ENCODE measurements at regions not wholly inside any gene's neighbourhood (a gene's known extent, or its start where the extent isn't known, plus 50 kb on each side); places are given as distances from the start of the nearest gene placed in this dataset.
"Not testable (repeated sequence)": the region's sequence is repeated elsewhere in the genome, so short reads cannot be mapped to it uniquely, and the experiment has no call there.

DNA sequence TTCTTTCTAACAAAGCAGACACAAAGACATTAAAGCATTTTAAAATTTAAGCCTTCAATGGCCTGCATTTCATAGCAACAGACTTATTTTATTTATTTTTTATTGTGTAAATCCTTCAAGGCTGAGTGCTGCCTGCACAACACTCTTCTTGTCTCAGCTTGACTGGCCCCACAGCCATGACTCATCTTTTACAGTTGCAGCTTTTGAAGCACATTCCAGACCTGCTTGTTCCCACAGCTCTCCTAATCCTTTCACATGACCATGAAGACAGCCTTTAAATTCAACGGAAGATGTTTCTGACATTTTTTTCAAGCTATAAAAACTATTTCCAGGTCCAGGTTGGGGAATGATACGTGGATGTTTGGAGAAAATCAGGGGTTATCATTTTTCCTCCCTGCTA, 276.9 kb upstream of the TACR3 start:
- TF ChIP-seq, protein P1, sequence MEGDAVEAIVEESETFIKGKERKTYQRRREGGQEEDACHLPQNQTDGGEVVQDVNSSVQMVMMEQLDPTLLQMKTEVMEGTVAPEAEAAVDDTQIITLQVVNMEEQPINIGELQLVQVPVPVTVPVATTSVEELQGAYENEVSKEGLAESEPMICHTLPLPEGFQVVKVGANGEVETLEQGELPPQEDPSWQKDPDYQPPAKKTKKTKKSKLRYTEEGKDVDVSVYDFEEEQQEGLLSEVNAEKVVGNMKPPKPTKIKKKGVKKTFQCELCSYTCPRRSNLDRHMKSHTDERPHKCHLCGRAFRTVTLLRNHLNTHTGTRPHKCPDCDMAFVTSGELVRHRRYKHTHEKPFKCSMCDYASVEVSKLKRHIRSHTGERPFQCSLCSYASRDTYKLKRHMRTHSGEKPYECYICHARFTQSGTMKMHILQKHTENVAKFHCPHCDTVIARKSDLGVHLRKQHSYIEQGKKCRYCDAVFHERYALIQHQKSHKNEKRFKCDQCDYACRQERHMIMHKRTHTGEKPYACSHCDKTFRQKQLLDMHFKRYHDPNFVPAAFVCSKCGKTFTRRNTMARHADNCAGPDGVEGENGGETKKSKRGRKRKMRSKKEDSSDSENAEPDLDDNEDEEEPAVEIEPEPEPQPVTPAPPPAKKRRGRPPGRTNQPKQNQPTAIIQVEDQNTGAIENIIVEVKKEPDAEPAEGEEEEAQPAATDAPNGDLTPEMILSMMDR (IDR thresholded peaks at IDR 0.05; ENCODE audit: insufficient read depth, low read depth, low read length, missing control alignments) = no peak
- H3K4me3 ChIP-seq (ENCODE audit: low read depth, low read length) = no peak overlapping the region
- DNase-seq (ENCODE audit: low read depth) = peak; percentile 32

GRCh38 chr4:103996064-103996463, 276.3 kb upstream of the TACR3 start:
- DNase-seq (ENCODE audit: low read depth) = no peak

GRCh38 chr4:103994059-103994458, 274.3 kb upstream of the TACR3 start:
- DNase-seq (ENCODE audit: low read depth) = peak; percentile 31
- no peak overlapping the region for H3K4me3 ChIP-seq (ENCODE audit: low read depth, low read length)
- TF ChIP-seq, protein P1 (IDR thresholded peaks at IDR 0.05; ENCODE audit: insufficient read depth, low read depth, low read length, missing control alignments) = peak; percentile 7

More at GRCh38 chr4:103996064-103996463, 276.3 kb upstream of the TACR3 start:
- TF ChIP-seq, protein P1 (IDR thresholded peaks at IDR 0.05; ENCODE audit: insufficient read depth, low read depth, low read length, missing control alignments) = no peak
- no peak overlapping the region for H3K4me3 ChIP-seq (ENCODE audit: low read depth, low read length)

- TF ChIP-seq, protein P1 (IDR thresholded peaks at IDR 0.05; ENCODE audit: insufficient read depth, low read depth, low read length, missing control alignments) = no peak
- DNase-seq (ENCODE audit: low read depth) = no peak
- no peak overlapping the region for H3K4me3 ChIP-seq (ENCODE audit: low read depth, low read length)
Measured at GRCh38 chr4:103982454-103982853, 262.7 kb upstream of the TACR3 start.

DNA sequence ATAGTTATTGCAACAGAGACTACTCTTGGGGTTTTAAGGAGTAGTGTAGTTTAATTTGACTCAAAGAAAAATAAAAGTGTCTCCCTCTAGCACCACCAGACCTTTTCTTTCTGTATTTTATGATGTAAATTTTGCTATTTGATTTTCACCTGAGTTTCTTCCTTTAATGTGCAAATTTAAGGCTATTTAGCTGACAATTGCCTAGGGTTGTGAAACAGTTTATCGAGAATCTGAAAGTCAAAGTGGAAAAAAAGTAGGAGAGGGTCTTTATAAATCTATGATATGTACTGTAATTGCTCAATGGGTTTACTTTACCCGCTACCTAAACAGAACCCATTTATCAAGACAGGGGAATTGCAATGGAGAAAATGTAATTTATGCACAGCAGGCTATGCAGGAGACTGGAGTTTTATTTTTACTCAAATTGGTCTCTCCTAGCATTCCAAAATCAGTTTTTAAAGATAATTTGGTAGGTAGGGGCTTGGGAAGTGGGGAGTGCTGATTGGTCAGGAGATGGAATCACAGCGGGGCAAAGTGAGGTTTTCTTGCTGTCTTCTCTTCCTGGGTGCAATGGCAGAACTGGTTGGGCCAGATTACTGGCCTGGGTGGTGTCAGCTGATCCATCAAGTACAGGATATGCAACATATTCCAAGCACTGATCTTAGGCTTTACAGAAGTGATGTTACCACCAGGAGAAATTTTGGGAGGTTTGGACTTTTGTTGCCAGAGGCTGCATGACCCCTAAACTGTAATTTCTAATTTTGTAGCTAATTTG, 228.6 kb upstream of the TACR3 start:
- TF ChIP-seq, protein P1 (IDR thresholded peaks at IDR 0.05; ENCODE audit: insufficient read depth, low read depth, low read length, missing control alignments) = no peak
- H3K4me3 ChIP-seq (ENCODE audit: low read depth, low read length) = no peak overlapping the region
- DNase-seq (ENCODE audit: low read depth) = no peak

DNA sequence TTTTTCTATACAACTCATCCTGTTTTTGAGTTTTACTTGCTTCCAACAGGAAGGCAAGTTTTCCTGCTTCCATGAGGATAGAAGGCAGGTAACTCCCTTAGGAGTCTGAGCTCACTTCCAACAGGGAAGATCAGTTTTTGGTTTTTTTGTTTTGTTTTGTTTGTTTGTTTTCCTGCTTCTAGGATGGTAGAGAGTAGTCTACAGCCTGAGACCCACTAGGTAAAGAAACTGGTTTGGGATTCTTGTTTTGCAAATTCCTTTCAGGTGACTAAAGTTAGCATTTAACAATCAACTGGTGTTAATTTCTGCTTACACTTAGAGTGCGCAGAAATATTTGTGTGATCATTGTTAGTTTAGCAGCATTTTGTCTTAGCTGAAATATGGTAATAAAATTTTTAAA, 227.8 kb upstream of the TACR3 start:
- no peak overlapping the region for H3K4me3 ChIP-seq (ENCODE audit: low read depth, low read length)
- DNase-seq (ENCODE audit: low read depth) = no peak
- TF ChIP-seq, protein P1 (IDR thresholded peaks at IDR 0.05; ENCODE audit: insufficient read depth, low read depth, low read length, missing control alignments) = no peak

GRCh38 chr4:103946621-103947268, 227.0 kb upstream of the TACR3 start:
- DNase-seq (ENCODE audit: low read depth); H3K4me3 ChIP-seq (ENCODE audit: low read depth, low read length): not testable (repeated sequence)
